A172 (cell line): ENCODE measurements at regions not wholly inside any gene's neighbourhood (a gene's known extent, or its start where the extent isn't known, plus 50 kb on each side); places are given as distances from the start of the nearest gene placed in this dataset.
A peak's percentile ranks its signal among the peaks of the same experiment; 100 is the strongest.

Experiments
- DNase-seq: peaks from one replicate; pipeline ENCODE4 v3.0.0-alpha.2; 2015; ENCODE audit warnings: low spot score

DNA sequence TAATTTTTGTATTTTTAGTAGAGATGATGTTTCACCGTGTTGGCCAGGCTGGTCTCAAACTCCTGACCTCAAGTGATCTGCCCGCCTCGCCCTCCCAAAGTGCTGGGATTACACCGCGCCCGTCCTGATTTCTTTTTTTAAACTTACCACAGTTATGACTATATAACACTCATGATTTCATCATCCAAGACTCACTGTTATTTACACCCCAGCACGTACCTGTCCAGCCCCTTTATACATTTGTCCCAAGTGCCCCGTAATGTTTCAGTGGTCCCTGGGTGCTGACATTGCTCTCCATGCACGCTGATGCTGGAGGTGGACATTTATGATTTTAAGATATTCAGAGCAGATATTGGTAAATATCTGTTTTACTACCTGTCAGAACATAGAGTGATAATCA lies 219.9 kb upstream of the GMDS start:
- DNase-seq, result no peak

DNA sequence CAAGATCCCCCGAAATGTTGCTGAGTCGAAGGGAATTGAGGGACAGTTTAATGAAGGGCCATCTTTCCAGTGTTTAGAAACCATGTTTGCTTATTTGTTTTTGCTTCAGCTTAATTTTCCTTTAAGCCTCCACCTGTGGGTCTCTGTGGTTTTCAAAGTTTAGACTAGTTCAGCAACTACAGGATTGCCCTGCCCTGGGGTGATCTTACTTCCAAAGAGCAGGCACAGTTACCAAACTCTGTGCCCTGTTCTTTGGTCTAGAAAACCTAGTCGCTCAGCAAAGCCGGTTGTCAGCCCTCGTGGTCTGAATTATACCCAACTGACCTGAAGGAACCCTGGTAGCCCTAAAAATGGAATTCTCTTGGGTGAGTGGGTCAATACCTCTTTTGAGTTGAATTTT lies 219.2 kb upstream of the GMDS start:
- DNase-seq, result no peak

DNA sequence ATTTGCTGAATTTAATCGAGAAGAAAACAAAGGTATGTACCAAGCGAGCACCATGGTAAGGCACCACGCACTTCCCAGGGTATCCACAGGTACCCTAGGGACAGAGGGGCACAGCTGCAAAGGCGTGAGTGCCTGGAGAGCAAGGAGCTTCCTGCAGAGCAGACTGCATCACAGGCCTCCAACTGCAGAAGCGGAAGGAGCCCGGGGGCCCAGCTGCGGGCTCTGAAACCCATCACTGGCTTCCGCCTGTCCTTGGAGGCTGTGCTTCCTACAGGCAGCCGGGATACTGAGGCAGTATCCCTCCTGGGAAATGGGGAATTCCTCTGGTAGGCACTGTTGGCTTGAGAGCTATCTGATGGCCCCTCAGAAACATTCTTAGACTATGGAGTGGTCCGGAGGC lies 217.4 kb upstream of the GMDS start:
- DNase-seq, result no peak

DNA sequence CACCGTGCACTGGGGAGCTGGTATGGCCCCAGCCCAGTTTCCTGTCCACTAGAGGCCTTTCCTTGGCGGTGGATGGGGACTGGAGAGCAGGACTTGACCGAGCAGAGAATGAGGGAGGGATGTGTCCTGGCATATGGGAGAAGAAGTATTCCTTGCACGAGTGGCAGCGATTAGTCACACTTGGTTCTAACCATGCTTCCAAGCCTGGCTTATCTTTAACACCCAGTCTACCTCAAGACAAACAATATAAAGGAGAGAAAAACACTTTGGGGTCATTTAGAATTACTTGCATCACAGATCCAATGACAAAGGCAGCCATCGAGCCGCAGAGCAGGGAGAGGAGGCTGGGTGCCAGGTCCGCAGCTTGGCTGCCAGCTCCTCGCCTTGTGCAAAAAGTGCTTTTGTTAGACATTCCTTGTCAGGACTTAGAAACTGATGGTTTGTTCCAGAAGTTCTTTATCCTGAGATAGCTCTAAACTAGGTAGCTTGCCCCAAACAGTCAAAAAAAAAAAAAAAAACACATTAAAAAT lies 214.9 kb upstream of the GMDS start:
- no peak for DNase-seq

DNA sequence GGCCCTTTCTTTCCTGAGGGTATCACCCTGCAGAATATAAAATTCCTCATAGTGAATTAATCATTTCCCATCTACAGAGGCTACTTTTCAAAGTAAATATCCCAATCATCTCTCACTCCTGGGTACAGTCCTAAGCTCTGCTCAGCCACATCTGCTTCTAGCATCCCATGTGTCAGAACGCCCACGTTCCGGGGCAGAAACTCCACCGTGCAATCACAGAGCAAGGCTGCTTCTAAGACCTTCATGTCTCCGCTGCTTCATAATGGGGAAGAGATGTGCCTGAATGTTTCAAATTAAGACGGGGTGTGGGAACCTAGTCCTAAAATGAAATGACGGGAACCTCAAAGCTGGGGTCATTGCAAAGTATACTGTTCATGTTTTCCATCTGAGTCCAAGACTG lies 208.8 kb upstream of the GMDS start:
- DNase-seq, result no peak

DNA sequence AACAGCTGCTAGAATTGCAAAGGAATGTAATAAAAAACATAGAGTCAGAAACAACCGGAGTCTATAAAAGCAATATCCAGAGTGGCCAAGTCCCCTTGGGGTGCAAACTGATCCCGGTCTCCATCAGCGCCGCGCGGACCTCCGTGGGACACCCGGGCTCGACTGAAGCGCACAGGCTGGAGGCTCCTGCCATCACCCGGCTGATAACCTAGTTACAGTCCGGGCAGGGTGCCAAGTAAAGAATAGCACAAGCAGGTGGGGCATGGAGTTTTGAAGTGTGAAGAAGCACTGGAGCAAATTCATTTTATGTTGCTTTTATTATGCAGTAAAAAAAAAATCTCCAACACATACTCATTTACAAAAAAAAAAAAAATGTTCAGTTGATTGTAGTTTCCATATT lies 205.1 kb upstream of the GMDS start:
- peak; percentile 10 for DNase-seq

DNA sequence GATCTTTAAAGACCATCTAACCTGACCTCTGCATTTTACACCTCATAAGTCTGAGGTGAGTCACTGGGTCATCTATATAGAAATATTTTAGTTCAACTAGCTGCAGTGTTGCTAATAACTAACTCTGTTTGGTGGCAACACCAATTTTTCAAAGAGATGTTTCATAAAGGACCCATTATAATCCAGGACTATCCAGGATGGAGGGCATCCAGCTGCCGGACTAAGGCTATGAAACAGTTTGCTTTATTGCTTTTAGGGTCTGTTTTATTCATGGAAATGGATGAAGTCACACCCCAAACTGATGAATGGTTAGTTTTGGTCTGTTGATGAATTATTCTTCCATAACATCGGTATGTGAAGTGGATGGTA lies 204.2 kb upstream of the GMDS start:
- DNase-seq, result no peak

DNA sequence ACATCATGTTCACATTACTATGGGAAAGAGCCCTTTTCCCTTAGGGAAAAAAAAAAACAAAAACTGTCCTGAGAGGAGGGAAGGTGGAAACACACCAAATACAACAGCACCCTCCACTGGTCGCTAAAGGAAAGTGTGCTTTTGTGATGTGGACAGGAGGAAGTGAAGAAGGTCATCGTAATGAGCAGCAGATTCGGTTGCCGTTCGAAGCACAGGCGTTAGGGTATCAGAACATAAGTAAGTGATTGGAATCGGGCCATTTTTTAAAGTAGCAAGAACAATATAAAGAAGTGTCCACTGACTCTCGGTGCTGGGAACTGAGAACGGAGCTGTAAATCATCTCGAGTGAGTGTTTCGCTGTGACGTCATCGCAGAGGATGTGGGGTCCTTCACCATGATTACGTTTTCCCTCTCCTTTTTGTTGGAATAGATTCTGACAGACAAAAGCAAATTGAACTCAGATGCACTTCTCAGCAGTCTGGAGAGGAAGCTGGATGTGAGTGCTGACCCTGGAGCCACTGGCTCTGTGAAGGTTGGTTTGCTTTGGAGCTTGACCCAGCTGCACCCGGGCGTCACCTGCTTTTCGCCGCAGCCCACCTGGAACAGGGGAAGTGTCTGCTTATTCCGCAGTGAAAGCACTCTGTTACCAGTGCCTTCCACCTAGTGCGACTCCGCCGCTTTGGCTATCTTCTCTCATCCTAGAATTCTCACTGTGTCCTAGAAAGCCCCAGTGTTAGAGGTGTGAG lies 203.6 kb upstream of the GMDS start:
- DNase-seq, result peak; percentile 72

DNA sequence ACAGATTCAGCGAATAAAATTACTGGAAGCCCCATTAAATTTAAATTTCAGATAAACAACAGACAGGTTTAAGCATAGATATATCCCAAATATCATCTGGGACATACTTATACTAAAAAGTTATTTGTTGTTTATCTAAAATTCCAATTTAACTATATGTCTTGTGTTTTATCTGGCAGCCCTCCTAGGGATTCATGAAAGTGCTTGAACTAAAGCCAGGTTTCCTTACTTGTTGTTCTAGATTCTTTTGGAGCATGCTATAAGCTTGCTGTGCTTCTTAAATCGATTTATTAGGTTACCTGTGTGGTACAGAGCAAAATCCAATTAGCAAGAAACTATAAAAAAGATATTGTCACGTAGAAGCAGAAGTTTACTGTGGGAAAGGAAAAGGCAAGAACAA lies 202.5 kb upstream of the GMDS start:
- no peak for DNase-seq

DNA sequence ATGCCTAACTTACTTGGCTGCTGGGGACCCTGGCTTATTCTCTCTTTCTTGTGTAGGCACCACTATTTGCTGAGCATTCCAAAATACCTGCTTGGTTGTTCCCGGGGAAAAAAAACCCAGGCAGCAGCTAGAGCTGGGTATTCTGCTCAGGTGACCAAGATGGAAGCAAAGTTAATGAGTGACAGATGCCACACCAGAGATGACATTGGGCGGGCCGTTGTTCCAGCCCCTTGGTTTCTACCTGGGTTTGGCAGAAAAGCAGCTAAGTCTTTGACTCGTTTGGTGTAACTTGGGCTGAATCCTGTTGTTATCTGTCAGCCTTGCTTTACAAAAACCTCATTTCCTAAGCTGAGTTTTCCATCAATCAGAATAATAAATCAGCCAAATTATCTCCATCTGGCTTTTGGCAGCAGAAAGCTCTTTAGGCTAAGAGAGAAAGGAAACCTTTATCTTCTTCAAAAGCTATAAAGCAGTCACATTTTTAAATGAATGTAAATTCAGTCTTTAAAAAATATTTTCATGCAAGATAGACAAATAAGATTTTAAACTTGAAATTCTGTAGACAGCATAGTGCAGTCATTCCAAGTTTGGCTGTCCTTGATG lies 202.0 kb upstream of the GMDS start:
- no peak for DNase-seq

DNA sequence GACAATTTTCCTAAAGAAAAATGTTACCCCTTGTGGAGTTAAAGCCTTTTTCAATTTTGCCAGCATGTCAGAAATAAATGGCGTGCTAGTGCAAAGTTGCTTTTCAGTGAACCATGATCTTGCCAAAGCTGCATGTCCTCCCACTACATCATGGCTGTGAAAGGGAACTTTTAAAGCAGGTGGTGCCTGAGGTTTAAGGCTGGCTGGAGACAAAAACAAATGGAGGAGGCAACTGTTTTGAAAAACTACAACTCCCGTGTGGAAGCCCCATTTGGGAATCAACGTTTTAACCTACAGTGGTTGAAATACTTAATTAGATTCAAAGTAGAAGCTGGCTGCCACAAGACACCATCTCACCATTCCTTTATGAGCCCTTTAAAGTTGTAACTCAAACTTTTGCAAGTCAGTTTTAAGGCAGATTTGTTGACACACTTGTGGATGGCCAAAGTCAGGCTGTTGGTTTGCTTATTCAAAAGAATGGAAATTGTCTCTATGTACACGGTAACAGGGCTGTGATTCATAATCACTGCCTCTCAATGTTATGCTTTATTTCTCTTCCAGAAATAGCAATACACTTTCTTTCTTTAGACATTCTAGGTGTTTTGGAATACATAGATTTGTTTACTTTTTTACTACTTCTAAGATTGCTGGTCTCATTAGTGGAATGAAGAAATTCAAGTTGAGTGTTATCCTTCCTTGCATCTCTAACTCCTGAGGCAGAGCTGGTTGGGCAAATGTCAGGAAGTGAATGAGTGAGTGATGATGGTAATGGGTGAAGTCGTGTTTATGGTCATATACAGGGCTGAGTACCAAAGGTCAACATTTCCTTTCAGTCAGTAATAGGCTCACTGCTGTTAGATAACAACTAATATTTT lies 196.4 kb upstream of the GMDS start:
- no peak for DNase-seq

DNA sequence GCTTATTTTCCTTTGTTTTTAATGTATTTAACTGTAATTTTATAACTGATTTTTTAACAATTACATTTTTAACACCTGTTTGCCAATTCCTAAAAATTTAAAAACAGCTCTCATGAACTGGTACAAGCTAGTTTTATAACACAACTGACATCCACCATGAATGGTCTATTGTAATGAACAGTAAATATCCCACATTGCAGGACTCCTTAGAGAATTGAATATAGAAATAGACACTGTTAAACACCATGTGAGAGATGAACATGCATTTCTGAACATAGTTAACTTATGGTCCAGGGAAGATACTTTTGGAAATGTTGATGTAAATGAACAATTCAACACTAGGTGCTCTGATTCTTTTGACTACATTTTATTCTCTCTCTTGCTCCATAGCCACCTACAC lies 195.1 kb upstream of the GMDS start:
- DNase-seq, result no peak

DNA sequence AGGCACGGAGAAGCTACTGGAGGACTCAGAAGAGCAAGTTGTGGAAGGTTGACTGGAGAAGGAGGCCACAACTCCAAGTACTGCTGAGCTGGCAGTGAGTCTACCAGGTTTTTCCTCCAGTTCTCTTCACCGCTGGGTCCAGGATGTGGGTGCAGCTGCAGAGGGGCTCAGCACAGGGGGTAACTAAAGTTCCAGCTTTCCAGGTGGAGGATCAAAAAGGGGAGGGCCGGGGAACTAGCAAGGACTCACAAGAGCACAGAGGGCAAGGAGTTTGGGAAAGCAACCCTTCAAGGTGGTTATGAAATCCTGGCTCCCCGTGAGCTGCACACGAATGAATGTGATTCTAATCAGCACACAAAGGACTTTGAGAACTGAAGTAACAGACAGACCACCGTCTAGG lies 194.2 kb upstream of the GMDS start:
- no peak for DNase-seq

DNA sequence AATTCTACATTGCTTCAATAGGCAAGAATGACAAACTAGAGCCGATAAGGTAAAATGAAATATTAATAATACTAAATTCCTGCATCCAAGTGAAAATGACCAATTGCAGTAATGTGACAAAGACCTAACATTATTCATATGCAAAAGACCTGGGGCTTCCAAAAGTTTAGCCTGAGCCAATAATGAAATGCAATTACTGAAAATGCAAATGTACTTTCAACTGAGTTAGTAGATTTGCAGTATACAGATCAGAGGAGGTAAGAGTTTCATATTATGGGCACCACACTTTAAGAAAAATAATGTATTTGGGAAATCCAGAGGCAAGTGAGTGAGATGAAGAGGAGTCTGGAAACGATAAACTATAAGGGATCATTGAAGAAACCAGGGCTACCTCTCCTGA lies 193.7 kb upstream of the GMDS start:
- no peak for DNase-seq

DNA sequence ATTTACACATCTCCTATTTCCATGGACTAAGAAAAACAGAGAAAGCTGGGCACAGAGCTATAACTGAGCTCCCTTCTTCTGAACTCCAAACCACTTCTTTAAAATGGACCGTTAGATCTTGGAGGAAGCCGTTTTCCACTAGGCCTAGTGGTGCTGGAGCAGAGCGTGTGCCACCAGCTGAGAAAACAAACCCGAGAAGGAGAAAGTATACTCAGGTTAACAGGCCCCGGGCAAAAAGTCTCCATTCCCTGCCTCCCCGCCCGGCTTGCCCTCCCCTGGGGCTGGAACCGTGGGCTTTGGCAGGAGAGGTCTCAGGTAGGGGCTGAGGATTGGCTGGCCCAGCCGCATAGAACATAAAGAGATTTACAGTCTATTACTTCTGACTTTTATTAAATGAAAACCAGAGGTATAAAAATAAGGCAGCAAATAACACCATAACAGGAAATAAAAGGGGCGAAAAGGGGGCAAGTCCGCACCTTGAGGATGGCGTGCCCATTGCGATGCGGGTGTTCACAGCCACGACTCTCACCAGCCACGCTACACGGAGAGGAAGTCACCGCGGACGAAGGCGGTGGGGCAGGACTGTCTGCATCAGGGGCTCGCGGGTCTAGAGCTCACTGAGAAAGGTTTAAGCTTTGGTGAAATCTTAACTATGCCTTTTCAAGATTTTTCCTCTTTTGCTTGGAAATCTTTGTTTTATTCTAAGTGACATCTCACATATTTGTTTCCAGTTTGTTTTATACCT lies 191.2 kb upstream of the GMDS start:
- DNase-seq, result no peak

DNA sequence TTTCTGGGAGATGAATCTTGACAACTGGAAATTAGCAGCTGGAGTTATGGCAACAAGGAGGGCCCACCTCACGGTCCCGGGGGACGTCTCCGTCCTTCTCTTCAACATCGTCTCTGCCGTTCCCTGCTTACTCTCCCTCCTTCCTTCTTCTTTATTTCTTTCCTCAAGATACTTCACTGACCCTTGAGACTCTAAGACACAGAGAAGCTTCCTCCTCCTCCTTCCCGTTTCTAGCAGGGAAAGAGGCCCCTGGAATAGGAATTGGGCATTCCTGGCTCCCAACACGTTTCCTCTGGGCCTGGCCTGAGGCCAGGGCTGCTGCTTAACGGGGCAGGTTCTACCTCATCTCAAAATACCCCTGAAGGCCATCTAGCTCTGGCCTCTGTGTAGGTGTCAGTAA lies 189.9 kb upstream of the GMDS start:
- DNase-seq, result no peak

DNA sequence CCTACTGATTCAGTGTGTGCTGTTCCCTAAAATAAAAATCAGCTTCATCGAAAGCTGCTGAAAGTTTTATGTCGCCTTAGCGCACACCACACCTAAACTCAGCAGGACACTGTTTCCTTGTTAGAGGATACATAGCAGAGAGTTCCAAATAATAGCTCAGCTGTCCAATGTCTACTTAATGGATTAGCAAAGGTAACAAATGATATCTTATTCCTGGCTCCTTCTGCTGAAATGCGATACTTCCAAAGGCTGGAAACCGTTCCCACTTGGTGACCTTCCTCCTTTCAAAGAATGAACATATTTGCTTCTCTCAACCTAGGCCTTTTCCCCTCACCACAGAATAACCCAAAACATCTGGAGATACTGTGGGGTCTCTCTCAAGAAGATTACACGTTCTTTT lies 189.5 kb upstream of the GMDS start:
- no peak for DNase-seq

DNA sequence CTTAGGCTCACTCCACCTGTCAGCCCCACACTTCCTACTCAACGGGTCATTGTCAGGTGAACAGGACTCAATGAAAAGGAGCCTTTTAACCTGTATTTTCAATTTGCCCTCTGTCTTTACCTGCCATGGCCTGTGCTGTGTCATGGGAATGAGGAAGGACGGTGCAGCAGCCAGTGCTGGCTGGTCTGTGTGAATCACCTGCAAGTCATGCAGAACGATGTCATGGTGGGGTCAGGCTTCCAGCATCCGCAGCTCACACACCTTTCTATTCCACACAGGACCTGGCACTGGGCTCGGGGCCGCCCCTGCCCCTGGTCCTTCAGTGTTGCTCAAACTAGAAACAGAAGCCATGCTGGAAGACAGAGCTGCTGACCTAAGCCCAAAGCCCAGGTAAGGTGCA lies 188.7 kb upstream of the GMDS start:
- DNase-seq, result no peak

DNA sequence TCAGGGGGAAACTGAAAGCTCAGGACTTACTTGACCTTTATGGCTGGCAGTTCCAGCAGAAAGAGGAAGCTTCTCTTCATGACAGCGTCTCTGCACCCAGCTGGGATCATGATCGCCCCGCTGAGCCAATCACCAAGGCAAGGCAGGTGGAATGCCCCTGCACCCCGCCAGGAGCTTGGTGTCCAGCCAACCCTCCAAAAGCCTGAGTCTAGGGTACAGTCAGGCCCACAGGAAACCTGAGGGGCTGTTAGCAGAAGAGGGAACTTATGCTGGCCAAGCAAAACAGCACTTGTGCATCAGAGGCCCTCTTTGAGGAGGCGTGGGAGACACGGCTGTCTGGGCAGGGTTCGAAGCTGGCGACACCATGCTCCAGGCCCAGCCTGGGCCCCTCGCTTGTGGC lies 188.3 kb upstream of the GMDS start:
- no peak for DNase-seq

DNA sequence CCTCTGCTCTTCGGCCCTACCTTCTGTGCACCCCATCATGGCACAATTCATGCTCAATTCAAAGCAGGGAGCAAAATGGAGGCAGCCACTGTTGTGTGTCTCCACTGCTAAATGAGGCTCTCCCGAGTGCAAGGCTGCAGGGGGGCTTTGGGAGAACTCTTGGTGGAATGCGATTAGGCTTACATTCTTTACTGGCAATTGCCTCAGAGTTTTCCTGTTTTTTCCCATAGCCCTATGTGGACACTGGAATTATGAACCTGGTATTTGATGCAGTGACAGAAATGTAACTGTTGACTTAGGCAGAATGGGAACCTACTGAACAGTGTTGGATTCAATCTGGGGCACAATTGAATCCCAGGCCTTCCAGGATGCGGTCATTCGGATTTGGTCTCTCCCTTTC lies 187.9 kb upstream of the GMDS start:
- no peak for DNase-seq

DNA sequence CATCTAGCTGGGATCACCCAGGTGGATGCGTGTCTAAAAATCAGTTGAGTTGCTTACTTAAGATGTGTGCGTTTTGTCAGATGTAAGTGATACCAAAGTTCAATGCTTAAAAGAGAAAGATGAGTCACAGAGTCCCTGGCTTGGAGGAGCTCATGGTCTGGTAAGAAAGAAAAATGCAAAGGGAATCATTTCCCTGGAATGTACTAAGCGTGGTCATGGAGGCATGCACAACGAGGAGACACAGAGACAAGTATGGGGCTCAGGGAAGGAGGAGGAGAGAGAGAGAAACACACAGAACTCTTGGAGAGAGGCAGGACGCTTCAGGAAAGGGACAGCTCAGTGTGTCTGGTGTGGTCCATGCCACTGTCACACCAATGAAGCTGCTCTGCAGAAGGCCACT lies 186.9 kb upstream of the GMDS start:
- peak; percentile 64 for DNase-seq

DNA sequence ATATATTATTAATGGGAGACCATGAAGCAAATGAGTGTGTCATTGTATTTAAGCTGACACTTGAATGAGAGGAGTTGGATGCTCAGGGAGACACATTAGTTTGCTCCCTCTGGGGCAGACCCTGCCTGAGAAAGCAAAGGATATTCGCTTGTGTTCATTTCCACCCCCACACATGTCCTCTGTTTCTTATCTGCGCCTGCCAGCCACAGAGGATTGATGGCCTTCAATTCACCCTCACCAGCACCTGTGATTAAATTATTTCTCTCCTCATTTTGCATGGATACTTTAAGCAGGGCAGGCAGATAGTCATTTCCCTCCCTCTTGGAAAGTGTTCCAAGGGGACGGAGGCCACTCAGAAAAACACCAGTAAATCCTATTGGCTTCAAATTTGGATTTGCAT lies 185.2 kb upstream of the GMDS start:
- DNase-seq, result no peak
